NCI-H1105 treated with DMSO at 0.1 percent for 48 hours (cell line): ENCODE measurements at regions not wholly inside any gene's neighbourhood (a gene's known extent, or its start where the extent isn't known, plus 50 kb on each side); places are given as distances from the start of the nearest gene placed in this dataset.
"Not testable (repeated sequence)": the region's sequence is repeated elsewhere in the genome, so short reads cannot be mapped to it uniquely, and the experiment has no call there.

Source experiments
- DNase-seq: peaks from one replicate; lab custom pipeline; 2025; lab: John Stamatoyannopoulos, UW

- not testable (repeated sequence) for DNase-seq
Measured at GRCh38 chr6:15193451-15193850, 52.4 kb upstream of the JARID2 start.

GRCh38 chr6:15194453-15194852 is 51.4 kb upstream of the JARID2 start:
- DNase-seq: no peak
